Skeletal muscle satellite cell (primary cell): ENCODE measurements at regions not wholly inside any gene's neighbourhood (a gene's known extent, or its start where the extent isn't known, plus 50 kb on each side); places are given as distances from the start of the nearest gene placed in this dataset.
"Not testable (repeated sequence)": the region's sequence is repeated elsewhere in the genome, so short reads cannot be mapped to it uniquely, and the experiment has no call there.

Source experiments
- H3K27me3 ChIP-seq: 2 replicates; pipeline ENCODE4 v1.7.0; 2013; ENCODE audit warnings: low read length; ENCODE audit not compliant: control insufficient read depth, insufficient read depth
- H3K36me3 ChIP-seq: 2 replicates; pipeline ENCODE4 v1.7.0; 2013; ENCODE audit warnings: mild to moderate bottlenecking, control low read depth, low read length; ENCODE audit not compliant: insufficient read depth
- H3K4me1 ChIP-seq: 2 replicates; pipeline ENCODE4 v1.7.0; 2013; ENCODE audit warnings: low read length; ENCODE audit not compliant: control insufficient read depth, insufficient read depth
- H3K4me2 ChIP-seq: 2 replicates; pipeline ENCODE4 v1.7.0; 2013; ENCODE audit warnings: mild to moderate bottlenecking, low read length
- H3K4me3 ChIP-seq: 2 replicates; pipeline ENCODE4 v1.7.0; 2013; ENCODE audit warnings: low read length
- H3K9ac ChIP-seq: 2 replicates; pipeline ENCODE4 v1.7.0; 2013; ENCODE audit warnings: mild to moderate bottlenecking, low read depth, low read length, moderate library complexity
- H3K9me3 ChIP-seq: replicated peaks from 2 replicates; pipeline ENCODE4 v1.7.0; 2013; ENCODE audit warnings: mild to moderate bottlenecking, control low read depth, low read length

DNA sequence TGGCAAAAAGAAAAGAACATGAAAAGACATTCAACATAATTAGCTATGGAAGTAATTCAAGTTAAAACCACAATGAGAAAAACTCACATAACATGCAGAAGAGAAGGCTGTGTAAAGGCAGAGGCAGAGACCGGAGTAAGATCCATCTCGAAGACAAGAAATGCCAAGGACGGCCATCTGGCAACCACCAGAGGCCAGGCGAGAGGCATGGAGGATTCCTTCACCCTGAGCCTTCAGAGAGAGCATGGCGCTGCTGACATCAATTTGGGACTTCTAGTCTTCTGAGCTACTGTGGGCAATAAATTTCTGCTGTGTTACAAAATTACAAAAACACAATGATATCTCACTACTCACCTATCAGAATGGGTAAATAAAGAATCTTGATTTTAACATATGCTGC, 381.0 kb downstream of the TSHZ3 start:
- Histone ChIP-seq H3K27me3 (no peaks in the 10 kb centered on the region), H3K9me3 (no peaks in the 10 kb centered on the region), H3K4me2 (no peak overlapping the region)

GRCh38 chr19:30966486-30966885, 382.8 kb downstream of the TSHZ3 start:
- Histone ChIP-seq H3K9ac (no peak overlapping the region), H3K36me3 (no peaks in the 10 kb centered on the region), H3K4me3 (no peak overlapping the region), H3K27me3 (no peaks in the 10 kb centered on the region), H3K9me3 (no peaks in the 10 kb centered on the region), H3K4me2 (no peak overlapping the region), H3K4me1 (no peaks in the 10 kb centered on the region)

More for the DNA sequence above, 381.0 kb downstream of the TSHZ3 start:
- Histone ChIP-seq H3K36me3 (no peaks in the 10 kb centered on the region), H3K4me3 (no peak overlapping the region), H3K9ac (no peak overlapping the region), H3K4me1 (no peaks in the 10 kb centered on the region)

- H3K9ac ChIP-seq: no peak overlapping the region
- no peak overlapping the region for H3K4me3 ChIP-seq
- H3K36me3 ChIP-seq: no peaks in the 10 kb centered on the region
- no peak overlapping the region for H3K4me2 ChIP-seq
- no peaks in the 10 kb centered on the region for H3K9me3 ChIP-seq
- no peaks in the 10 kb centered on the region for H3K4me1 ChIP-seq
- H3K27me3 ChIP-seq: no peaks in the 10 kb centered on the region
These were observed 390.2 kb downstream of the TSHZ3 start for GRCh38 chr19:30959011-30959410.

DNA sequence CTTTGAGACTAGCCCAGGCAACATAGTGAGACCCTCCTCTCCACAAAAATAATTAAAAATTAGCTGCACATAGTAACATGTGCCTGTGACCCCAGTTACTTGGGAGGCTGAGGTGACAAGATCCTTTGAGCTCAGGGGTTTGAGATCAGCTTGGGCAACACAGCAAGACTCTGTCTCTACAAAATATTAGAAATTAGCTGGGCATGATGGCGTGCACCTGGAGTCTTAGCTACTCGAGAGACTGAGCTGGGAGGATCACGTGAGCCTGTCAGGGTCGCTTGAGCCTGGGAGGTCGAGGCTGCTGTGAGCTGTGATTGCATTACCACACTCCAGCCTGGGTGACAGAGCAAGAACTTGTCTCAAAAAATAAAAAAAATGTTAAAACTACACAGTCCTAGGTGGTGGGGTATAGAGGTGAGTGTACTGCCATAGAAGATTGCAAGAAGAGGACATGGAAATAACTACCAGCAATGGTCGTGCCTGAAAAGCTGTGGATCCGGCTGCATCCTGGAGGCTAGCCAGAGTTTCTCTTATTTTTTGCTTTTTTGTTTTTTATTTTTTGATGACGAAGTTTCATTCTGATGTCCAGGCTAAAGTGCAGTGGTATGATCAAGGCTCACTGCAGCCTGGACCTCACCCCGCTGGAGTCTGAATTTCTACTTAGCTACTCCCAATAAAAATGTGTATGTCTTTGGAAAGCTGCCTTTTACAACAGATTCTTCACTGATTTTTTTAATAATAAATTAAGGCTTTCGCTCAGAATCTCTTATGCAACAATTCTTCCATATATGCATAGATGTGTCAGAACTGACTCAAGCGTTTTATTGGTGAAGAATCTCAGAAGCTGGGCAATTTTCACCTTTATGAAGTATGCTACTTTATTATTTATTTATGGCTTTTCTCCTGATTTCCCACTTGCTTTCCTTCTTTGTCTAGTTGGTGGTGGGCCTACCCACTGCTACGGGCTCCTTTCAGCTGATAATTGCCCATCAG, 393.8 kb downstream of the TSHZ3 start:
- Histone ChIP-seq H3K9ac (no peak overlapping the region), H3K4me3 (no peak overlapping the region), H3K4me2 (no peak overlapping the region), H3K9me3 (no peaks in the 10 kb centered on the region), H3K36me3 (no peaks in the 10 kb centered on the region), H3K27me3 (no peaks in the 10 kb centered on the region), H3K4me1 (no peaks in the 10 kb centered on the region)

GRCh38 chr19:30944276-30944932, 404.8 kb downstream of the TSHZ3 start:
- H3K36me3 ChIP-seq, H3K9me3 ChIP-seq, H3K4me3 ChIP-seq, H3K9ac ChIP-seq, H3K4me2 ChIP-seq, H3K4me1 ChIP-seq, H3K27me3 ChIP-seq: not testable (repeated sequence)

DNA sequence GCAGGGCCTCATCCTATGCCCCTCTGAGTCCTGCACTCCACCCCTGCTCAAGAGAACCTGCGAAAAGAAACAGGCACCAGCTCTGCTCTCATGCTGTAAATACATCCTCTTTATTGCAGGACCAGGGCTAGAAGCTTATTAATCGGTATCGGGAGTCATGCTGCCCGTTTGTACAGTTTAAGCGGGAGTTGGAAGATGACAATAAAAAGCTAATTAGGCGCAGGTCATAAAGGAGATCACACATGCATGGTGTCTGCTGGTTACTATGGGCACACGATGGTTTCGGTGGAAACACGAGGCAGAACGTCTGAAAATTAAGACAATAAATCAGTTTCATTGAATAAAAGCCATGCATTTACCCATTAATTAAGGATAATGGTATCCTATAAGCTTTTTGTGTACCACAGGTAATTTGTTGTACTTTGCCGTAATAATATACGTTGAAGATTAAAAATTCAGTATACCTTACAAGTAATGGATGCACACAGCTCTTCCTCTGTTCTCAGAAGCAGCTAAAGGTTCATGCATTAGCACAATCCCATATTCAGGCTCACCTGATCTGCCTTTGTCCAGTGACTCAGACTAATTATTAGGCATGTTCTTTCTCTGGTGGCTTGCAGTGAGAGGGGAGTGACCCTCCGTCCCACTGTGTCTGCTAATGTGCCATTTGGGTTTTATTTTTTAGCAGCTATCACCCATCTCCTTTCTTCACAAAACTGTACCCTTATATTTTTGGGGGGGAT, 406.0 kb downstream of the TSHZ3 start:
- H3K27me3 ChIP-seq: no peaks in the 10 kb centered on the region
- H3K4me1 ChIP-seq: no peaks in the 10 kb centered on the region
- H3K9me3 ChIP-seq: no peaks in the 10 kb centered on the region
- H3K4me2 ChIP-seq: no peak overlapping the region
- no peak overlapping the region for H3K4me3 ChIP-seq
- no peaks in the 10 kb centered on the region for H3K36me3 ChIP-seq
- H3K9ac ChIP-seq: no peak overlapping the region

- no peak overlapping the region for H3K9ac ChIP-seq
- no peaks in the 10 kb centered on the region for H3K4me1 ChIP-seq
- H3K36me3 ChIP-seq: no peaks in the 10 kb centered on the region
- H3K27me3 ChIP-seq: no peaks in the 10 kb centered on the region
- H3K4me3 ChIP-seq: no peak overlapping the region
- no peaks in the 10 kb centered on the region for H3K9me3 ChIP-seq
- no peak overlapping the region for H3K4me2 ChIP-seq
These were observed 406.6 kb downstream of the TSHZ3 start for GRCh38 chr19:30942636-30943035.

- no peaks in the 10 kb centered on the region for H3K36me3 ChIP-seq
- no peak overlapping the region for H3K9ac ChIP-seq
- no peaks in the 10 kb centered on the region for H3K9me3 ChIP-seq
- no peaks in the 10 kb centered on the region for H3K27me3 ChIP-seq
- no peaks in the 10 kb centered on the region for H3K4me1 ChIP-seq
- H3K4me2 ChIP-seq: no peak overlapping the region
- no peak overlapping the region for H3K4me3 ChIP-seq
These were observed 407.6 kb downstream of the TSHZ3 start for GRCh38 chr19:30941591-30941990.

DNA sequence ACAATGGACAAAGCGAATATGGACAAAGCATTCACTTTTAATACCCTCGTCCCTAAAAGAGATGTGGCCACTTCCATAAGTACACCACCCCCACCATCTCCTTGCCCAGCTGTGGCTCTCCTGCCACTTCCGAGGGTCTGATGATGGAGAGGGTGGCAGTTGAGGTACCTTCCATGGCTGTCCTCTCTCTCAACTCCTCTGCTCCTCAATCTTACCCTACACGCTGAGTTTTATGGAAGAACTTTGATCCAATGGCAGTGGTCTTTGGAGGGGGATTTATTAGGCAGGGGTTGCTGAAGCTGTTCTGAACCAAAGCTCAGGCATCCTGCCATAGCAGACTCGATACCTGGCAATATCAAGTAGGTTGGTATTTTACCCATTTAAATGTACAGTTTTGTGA, 413.0 kb downstream of the TSHZ3 start:
- Histone ChIP-seq H3K27me3 (no peaks in the 10 kb centered on the region), H3K36me3 (no peaks in the 10 kb centered on the region), H3K9me3 (no peaks in the 10 kb centered on the region), H3K4me3 (no peak overlapping the region), H3K9ac (no peak overlapping the region), H3K4me1 (no peaks in the 10 kb centered on the region), H3K4me2 (no peak overlapping the region)

DNA sequence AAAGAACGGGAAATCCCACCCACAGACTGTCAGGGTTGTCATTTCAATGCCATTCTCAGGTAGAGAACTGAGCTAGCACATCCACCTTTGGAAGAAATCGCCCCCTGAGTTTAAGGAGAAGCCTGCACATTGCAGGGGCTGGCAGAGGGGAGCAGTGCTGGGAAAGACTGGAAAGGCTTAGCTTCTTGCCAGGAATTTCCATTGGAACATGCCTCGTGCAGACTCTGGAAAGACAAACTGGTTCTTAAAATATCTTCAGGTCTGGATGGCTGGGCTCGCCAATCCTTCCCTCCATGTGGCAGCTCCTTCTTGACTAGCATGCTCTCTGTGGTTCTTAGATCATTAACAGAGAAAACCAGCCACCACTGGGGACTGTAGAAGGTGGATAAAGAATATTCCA, 414.1 kb downstream of the TSHZ3 start:
- H3K9ac ChIP-seq: no peak overlapping the region
- no peaks in the 10 kb centered on the region for H3K27me3 ChIP-seq
- no peaks in the 10 kb centered on the region for H3K4me1 ChIP-seq
- H3K9me3 ChIP-seq: no peaks in the 10 kb centered on the region
- H3K4me3 ChIP-seq: no peak overlapping the region
- no peaks in the 10 kb centered on the region for H3K36me3 ChIP-seq
- no peak overlapping the region for H3K4me2 ChIP-seq

DNA sequence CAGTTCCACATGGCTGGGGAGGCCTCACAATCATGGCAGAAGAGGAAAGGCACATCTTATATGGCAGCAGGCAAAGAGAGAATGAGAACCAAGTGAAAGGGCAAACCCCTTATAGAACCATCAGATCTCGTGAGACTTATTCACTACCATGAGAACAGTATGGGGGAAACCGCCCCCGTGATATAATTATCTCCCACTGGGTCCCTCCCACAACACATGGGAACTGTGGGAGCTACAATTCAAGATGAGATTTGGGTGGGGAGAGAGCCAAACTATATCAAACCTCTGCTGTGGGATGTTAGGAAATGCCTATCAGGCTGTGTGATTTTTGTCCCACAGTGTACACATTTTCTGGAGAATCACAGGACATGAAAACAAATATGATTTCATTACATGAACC, 415.8 kb downstream of the TSHZ3 start:
- not testable (repeated sequence) for H3K4me2 ChIP-seq, H3K9ac ChIP-seq, H3K9me3 ChIP-seq, H3K27me3 ChIP-seq, H3K36me3 ChIP-seq, H3K4me1 ChIP-seq, H3K4me3 ChIP-seq
